ENCODE measurements at regions not wholly inside any gene's neighbourhood (a gene's known extent, or its start where the extent isn't known, plus 50 kb on each side); places are given as distances from the start of the nearest gene placed in this dataset.

DNA sequence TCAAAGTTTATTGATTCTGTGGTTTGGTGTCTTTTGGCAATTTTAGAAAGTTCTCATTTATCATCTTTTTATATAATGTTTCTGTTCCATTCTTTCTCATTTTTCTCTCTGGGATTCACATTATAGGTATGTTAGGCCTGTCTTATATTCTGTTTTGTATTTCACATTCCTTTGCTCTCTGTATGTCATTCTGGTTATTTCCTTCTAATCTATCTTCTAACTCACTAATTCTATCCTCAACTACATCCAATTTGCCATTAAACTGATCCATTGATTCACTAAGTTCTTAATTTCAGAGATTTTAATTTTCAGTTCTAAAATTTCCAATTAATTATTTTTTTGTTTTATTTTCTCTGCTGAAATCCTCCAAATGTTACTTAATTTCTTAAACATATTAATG lies 234.8 kb downstream of the FOXD2 start:
- peaks cover 31% of the 10 kb centered on the region for H3K9me3 Mint-ChIP-seq
- H3K4me1 Mint-ChIP-seq = peaks cover 9% of the 10 kb centered on the region; the same call in 1 of the 2 replicates
- H3K36me3 Mint-ChIP-seq = peaks cover 6% of the 10 kb centered on the region
- ATAC-seq (no peak), DNase-seq (ENCODE audit: low spot score) (no peak)
- no peak overlapping the region for H3K4me3 Mint-ChIP-seq
- no peak overlapping the region for H3K27ac Mint-ChIP-seq
- H3K27me3 Mint-ChIP-seq (ENCODE audit: low read depth) = peaks cover 17% of the 10 kb centered on the region
- ChIA-PET POLR2A (no interaction called here), CTCF (no interaction called here)
- TF ChIP-seq TEAD4 (CRISPR knock-in tag; IDR thresholded peaks at IDR 0.05) (no peak), NR1H2 (CRISPR knock-in tag; IDR thresholded peaks at IDR 0.05) (no peak), FOXJ3 (CRISPR knock-in tag; IDR thresholded peaks at IDR 0.05; ENCODE audit: borderline replicate concordance) (no peak), ZNF671 (CRISPR knock-in tag; IDR thresholded peaks at IDR 0.05) (no peak)
- TF ChIP-seq, protein P1, sequence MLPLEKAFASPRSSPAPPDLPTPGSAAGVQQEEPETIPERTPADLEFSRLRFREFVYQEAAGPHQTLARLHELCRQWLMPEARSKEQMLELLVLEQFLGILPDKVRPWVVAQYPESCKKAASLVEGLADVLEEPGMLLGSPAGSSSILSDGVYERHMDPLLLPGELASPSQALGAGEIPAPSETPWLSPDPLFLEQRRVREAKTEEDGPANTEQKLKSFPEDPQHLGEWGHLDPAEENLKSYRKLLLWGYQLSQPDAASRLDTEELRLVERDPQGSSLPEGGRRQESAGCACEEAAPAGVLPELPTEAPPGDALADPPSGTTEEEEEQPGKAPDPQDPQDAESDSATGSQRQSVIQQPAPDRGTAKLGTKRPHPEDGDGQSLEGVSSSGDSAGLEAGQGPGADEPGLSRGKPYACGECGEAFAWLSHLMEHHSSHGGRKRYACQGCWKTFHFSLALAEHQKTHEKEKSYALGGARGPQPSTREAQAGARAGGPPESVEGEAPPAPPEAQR (CRISPR knock-in tag; IDR thresholded peaks at IDR 0.05) = no peak

DNA sequence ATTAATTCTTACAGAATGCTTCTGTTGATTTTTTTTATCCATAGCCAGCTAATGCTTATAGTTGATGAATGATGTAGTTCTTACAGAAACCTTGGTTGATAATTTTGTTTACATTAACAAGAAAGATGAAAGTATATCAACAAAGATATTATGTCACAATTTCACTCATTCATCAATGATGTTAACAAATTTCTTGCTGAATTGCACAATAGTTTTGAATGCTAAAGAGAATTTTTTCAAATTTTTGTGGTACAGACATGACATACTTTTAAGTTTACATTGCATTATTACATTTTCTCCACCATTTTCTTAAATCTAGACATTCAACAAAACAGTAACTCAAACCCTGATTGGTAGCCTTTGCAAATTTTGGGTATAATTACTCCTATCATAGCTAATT lies 236.3 kb downstream of the FOXD2 start:
- ChIA-PET POLR2A (no interaction called here), CTCF (no interaction called here)
- Mint-ChIP-seq H3K27ac (no peak overlapping the region), H3K4me3 (no peak overlapping the region), H3K9me3 (peaks cover 31% of the 10 kb centered on the region), H3K36me3 (peaks cover 6% of the 10 kb centered on the region), H3K27me3 (ENCODE audit: low read depth) (peaks cover 17% of the 10 kb centered on the region), H3K4me1 (peaks cover 9% of the 10 kb centered on the region; the same call in 1 of the 2 replicates)
- no peak for ATAC-seq
- DNase-seq (ENCODE audit: low spot score) = no peak
- TF ChIP-seq, protein P2, sequence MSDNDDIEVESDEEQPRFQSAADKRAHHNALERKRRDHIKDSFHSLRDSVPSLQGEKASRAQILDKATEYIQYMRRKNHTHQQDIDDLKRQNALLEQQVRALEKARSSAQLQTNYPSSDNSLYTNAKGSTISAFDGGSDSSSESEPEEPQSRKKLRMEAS (CRISPR knock-in tag; IDR thresholded peaks at IDR 0.05) = no peak
- TF ChIP-seq ZNF416 (CRISPR knock-in tag; IDR thresholded peaks at IDR 0.05) = no peak
- TF ChIP-seq, protein P3, sequence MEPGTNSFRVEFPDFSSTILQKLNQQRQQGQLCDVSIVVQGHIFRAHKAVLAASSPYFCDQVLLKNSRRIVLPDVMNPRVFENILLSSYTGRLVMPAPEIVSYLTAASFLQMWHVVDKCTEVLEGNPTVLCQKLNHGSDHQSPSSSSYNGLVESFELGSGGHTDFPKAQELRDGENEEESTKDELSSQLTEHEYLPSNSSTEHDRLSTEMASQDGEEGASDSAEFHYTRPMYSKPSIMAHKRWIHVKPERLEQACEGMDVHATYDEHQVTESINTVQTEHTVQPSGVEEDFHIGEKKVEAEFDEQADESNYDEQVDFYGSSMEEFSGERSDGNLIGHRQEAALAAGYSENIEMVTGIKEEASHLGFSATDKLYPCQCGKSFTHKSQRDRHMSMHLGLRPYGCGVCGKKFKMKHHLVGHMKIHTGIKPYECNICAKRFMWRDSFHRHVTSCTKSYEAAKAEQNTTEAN (CRISPR knock-in tag; IDR thresholded peaks at IDR 0.05) = no peak
- TF ChIP-seq, protein P4, sequence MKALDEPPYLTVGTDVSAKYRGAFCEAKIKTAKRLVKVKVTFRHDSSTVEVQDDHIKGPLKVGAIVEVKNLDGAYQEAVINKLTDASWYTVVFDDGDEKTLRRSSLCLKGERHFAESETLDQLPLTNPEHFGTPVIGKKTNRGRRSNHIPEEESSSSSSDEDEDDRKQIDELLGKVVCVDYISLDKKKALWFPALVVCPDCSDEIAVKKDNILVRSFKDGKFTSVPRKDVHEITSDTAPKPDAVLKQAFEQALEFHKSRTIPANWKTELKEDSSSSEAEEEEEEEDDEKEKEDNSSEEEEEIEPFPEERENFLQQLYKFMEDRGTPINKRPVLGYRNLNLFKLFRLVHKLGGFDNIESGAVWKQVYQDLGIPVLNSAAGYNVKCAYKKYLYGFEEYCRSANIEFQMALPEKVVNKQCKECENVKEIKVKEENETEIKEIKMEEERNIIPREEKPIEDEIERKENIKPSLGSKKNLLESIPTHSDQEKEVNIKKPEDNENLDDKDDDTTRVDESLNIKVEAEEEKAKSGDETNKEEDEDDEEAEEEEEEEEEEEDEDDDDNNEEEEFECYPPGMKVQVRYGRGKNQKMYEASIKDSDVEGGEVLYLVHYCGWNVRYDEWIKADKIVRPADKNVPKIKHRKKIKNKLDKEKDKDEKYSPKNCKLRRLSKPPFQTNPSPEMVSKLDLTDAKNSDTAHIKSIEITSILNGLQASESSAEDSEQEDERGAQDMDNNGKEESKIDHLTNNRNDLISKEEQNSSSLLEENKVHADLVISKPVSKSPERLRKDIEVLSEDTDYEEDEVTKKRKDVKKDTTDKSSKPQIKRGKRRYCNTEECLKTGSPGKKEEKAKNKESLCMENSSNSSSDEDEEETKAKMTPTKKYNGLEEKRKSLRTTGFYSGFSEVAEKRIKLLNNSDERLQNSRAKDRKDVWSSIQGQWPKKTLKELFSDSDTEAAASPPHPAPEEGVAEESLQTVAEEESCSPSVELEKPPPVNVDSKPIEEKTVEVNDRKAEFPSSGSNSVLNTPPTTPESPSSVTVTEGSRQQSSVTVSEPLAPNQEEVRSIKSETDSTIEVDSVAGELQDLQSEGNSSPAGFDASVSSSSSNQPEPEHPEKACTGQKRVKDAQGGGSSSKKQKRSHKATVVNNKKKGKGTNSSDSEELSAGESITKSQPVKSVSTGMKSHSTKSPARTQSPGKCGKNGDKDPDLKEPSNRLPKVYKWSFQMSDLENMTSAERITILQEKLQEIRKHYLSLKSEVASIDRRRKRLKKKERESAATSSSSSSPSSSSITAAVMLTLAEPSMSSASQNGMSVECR (CRISPR knock-in tag; IDR thresholded peaks at IDR 0.05; ENCODE audit: borderline replicate concordance) = no peak

DNA sequence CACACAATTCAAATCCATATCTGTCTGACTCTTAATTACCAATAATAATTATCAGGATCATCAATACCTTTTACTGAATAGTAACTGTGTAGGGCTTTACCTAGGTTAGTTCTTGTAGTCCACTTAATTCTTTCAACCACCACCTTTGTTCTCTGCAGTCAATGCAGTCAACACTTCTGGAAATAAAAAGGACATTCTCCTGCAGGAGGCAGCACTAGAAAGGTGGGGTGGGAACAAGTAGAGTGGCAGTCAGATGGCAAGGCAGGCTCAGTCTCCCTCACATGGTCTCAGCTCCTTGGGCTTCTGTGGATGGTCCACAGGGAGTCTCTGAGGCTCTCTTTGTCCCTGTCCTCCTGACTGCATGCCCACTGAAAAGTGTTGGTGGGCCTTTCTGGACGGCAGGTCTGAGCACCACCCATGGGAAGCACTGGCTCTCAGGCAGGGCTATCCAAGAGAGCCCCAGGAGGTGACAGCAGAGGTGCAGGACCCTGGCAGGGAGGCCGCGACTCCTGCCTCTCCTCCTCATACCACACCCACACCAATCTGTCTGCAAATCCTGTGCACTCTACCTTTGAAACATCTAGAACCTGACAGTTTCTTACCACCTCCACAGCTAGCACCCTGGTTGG lies 237.3 kb downstream of the FOXD2 start:
- peaks cover 30% of the 10 kb centered on the region for H3K9me3 Mint-ChIP-seq
- H3K27me3 Mint-ChIP-seq (ENCODE audit: low read depth) = peaks cover 17% of the 10 kb centered on the region
- H3K27ac Mint-ChIP-seq = no peak overlapping the region
- TF ChIP-seq NR1H2 (CRISPR knock-in tag; IDR thresholded peaks at IDR 0.05) (no peak), PRRX2 (CRISPR knock-in tag; IDR thresholded peaks at IDR 0.05) (no peak), GABPB1 (CRISPR knock-in tag; IDR thresholded peaks at IDR 0.05) (no peak), GRHL2 (CRISPR knock-in tag; IDR thresholded peaks at IDR 0.05; ENCODE audit: insufficient replicate concordance, severe bottlenecking) (no peak), NR2C2 (CRISPR knock-in tag; IDR thresholded peaks at IDR 0.05) (no peak), ZNF232 (CRISPR knock-in tag; IDR thresholded peaks at IDR 0.05) (no peak), ZNF396 (CRISPR knock-in tag; IDR thresholded peaks at IDR 0.05; ENCODE audit: borderline replicate concordance) (no peak), HMGA2 (CRISPR knock-in tag; IDR thresholded peaks at IDR 0.05) (no peak), ETV6 (CRISPR knock-in tag; IDR thresholded peaks at IDR 0.05) (no peak)
- TF ChIP-seq, protein P5, sequence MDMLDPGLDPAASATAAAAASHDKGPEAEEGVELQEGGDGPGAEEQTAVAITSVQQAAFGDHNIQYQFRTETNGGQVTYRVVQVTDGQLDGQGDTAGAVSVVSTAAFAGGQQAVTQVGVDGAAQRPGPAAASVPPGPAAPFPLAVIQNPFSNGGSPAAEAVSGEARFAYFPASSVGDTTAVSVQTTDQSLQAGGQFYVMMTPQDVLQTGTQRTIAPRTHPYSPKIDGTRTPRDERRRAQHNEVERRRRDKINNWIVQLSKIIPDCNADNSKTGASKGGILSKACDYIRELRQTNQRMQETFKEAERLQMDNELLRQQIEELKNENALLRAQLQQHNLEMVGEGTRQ (CRISPR knock-in tag; IDR thresholded peaks at IDR 0.05) = no peak
- TF ChIP-seq, protein P6, sequence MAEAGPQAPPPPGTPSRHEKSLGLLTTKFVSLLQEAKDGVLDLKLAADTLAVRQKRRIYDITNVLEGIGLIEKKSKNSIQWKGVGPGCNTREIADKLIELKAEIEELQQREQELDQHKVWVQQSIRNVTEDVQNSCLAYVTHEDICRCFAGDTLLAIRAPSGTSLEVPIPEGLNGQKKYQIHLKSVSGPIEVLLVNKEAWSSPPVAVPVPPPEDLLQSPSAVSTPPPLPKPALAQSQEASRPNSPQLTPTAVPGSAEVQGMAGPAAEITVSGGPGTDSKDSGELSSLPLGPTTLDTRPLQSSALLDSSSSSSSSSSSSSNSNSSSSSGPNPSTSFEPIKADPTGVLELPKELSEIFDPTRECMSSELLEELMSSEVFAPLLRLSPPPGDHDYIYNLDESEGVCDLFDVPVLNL (CRISPR knock-in tag; IDR thresholded peaks at IDR 0.05; ENCODE audit: borderline replicate concordance, low read depth) = no peak
- TF ChIP-seq, protein P7, sequence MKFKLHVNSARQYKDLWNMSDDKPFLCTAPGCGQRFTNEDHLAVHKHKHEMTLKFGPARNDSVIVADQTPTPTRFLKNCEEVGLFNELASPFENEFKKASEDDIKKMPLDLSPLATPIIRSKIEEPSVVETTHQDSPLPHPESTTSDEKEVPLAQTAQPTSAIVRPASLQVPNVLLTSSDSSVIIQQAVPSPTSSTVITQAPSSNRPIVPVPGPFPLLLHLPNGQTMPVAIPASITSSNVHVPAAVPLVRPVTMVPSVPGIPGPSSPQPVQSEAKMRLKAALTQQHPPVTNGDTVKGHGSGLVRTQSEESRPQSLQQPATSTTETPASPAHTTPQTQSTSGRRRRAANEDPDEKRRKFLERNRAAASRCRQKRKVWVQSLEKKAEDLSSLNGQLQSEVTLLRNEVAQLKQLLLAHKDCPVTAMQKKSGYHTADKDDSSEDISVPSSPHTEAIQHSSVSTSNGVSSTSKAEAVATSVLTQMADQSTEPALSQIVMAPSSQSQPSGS (CRISPR knock-in tag; IDR thresholded peaks at IDR 0.05; ENCODE audit: borderline replicate concordance, low read depth) = no peak
- TF ChIP-seq, protein P2 (CRISPR knock-in tag; IDR thresholded peaks at IDR 0.05) = no peak
- no peak overlapping the region for H3K4me3 Mint-ChIP-seq
- ATAC-seq (no peak; the same call in 1 of the 2 replicates), DNase-seq (ENCODE audit: low spot score) (no peak)
- H3K4me1 Mint-ChIP-seq = peaks cover 9% of the 10 kb centered on the region; the same call in 1 of the 2 replicates
- H3K36me3 Mint-ChIP-seq = peaks cover 6% of the 10 kb centered on the region
- CTCF ChIA-PET = interaction anchor here (0.7 to 1.7 kb wide), 7 partner anchors 11 to 243 kb away, joined by 3 to 8 read pairs (median 4); no protein-coding TSS in a partner anchor
- POLR2A ChIA-PET = no interaction called here

Measured in WTC11 (cell line).